A549 (cell line): ENCODE measurements at regions not wholly inside any gene's neighbourhood (a gene's known extent, or its start where the extent isn't known, plus 50 kb on each side); places are given as distances from the start of the nearest gene placed in this dataset.

Source experiments
- CTCF ChIP-seq: fragments of >200 bp; sonication (Bioruptor Twin); formaldehyde crosslinking; IDR thresholded peaks from 3 replicates; pipeline ENCODE4 v1.5.1; 2016
- EP300 ChIP-seq, 2 experiments: fragments of >200 bp; sonication (Bioruptor Twin); formaldehyde crosslinking; IDR thresholded peaks; 2 replicates in 1 of 2; 3 replicates in 1 of 2; pipeline ENCODE4 v1.6.1; 2016 to 2017
- POLR2A ChIP-seq: IDR thresholded peaks from 2 replicates; pipeline ENCODE4 v1.6.1; 2012; ENCODE audit warnings: mild to moderate bottlenecking, low read length
- ZFP36 ChIP-seq: fragments of 450-650 bp; IDR thresholded peaks from 2 replicates; pipeline ENCODE4 v1.6.1; 2014; ENCODE audit warnings: borderline replicate concordance; ENCODE audit not compliant: partially characterized antibody

GRCh38 chr12:105616971-105617540 lies 286.6 kb downstream of the C12orf75 start:
- TF ChIP-seq CTCF (no peak), EP300 (IDR thresholded peaks at IDR 0.05) (no peak), ZFP36 (no peak), POLR2A (no peak)
